Sigmoid colon (tissue), 6 donors: ENCODE measurements at regions not wholly inside any gene's neighbourhood (a gene's known extent, or its start where the extent isn't known, plus 50 kb on each side); places are given as distances from the start of the nearest gene placed in this dataset.

Experiments used
- DNase-seq: peaks from one replicate; pipeline ENCODE4 v3.0.0-alpha.2; 2019
- H3K27ac ChIP-seq, 4 donors: fragments of 200-600 bp; sonication (generic); one replicate each; pipeline ENCODE4 v1.5.1; 2016 to 2019; ENCODE audit warnings: mild to moderate bottlenecking in 1 of 4
- H3K27me3 ChIP-seq, 3 donors: fragments of 200-600 bp; sonication (generic); one replicate each; pipeline ENCODE4 v1.5.1; 2019; ENCODE audit warnings: mild to moderate bottlenecking in 1 of 3
- H3K36me3 ChIP-seq, 4 donors: fragments of 200-600 bp; sonication (generic); one replicate each; pipeline ENCODE4 v1.5.1; 2016 to 2019
- H3K4me1 ChIP-seq, 4 donors: fragments of 200-600 bp; sonication (generic); one replicate each; pipeline ENCODE4 v1.5.1; 2017 to 2019
- H3K4me3 ChIP-seq, 4 donors: fragments of 200-600 bp; sonication (generic); one replicate each; pipeline ENCODE4 v1.5.1; 2017 to 2019; ENCODE audit warnings: mild to moderate bottlenecking in 2 of 4, moderate library complexity in 1 of 4
- H3K9me3 ChIP-seq, 4 donors: fragments of 200-600 bp in 3 of 4; sonication (generic) in 3 of 4; one replicate each; pipeline versions ENCODE4 v1.5.1 to v1.6.1; 2013 to 2019
- EP300 ChIP-seq, 4 donors: sonication (generic); formaldehyde crosslinking; IDR thresholded peaks; one replicate each; pipeline ENCODE4 v1.6.1; 2017; ENCODE audit warnings: antibody characterized with exemption in 4 of 4
- POLR2A ChIP-seq, 2 donors: fragments of 450-650 bp; IDR thresholded peaks; one replicate each; pipeline ENCODE4 v1.6.1; 2016; ENCODE audit warnings: antibody characterized with exemption in 2 of 2, mild to moderate bottlenecking in 2 of 2, moderate library complexity in 2 of 2
- POLR2AphosphoS5 ChIP-seq, 4 donors: sonication (generic); formaldehyde crosslinking; IDR thresholded peaks; one replicate each; pipeline ENCODE4 v1.6.1; 2017; ENCODE audit warnings: antibody characterized with exemption in 4 of 4
- WGBS, 2 donors: extraction: QIAGEN DNeasy Blood & Tissue Kit; methylation state at CpG; one replicate each; pipeline ENCODE4 v1.1.7; 2013; 5-methylcytosine and 5-hydroxymethylcytosine counted together
- intact Hi-C: fragments of 100-400 bp; cut with DNase I; formaldehyde crosslinking; loops from one replicate; pipeline ENCODE4 v1.15.1; 2023
- TF ChIP-seq, protein P1 (sequence below), 4 experiments: fragments of 450-650 bp in 3 of 4; fragments of 200-600 bp in 1 of 4; IDR thresholded peaks; one replicate each; pipeline ENCODE4 v1.5.1; 2016 to 2019; ENCODE audit warnings: antibody characterized with exemption in 4 of 4, mild to moderate bottlenecking in 3 of 4, moderate library complexity in 2 of 4
- donor health status: healthy with polysubstance abuse.
- donor health status: healthy.

GRCh38 chr13:65472336-65472735 lies 1757.8 kb downstream of the PCDH9 start:
- intact Hi-C loops: no loop called here
- H3K27me3 ChIP-seq: no peaks in the 10 kb centered on the region
- DNase-seq: no peak
- no peaks in the 10 kb centered on the region for H3K4me1 ChIP-seq
- no peaks in the 10 kb centered on the region for H3K9me3 ChIP-seq
- no peaks in the 10 kb centered on the region for H3K36me3 ChIP-seq
- H3K4me3 ChIP-seq: no peak overlapping the region
- TF ChIP-seq POLR2A (IDR thresholded peaks at IDR 0.05) (no peak), POLR2AphosphoS5 (IDR thresholded peaks at IDR 0.05) (no peak), EP300 (IDR thresholded peaks at IDR 0.05) (no peak)
- TF ChIP-seq, protein P1, sequence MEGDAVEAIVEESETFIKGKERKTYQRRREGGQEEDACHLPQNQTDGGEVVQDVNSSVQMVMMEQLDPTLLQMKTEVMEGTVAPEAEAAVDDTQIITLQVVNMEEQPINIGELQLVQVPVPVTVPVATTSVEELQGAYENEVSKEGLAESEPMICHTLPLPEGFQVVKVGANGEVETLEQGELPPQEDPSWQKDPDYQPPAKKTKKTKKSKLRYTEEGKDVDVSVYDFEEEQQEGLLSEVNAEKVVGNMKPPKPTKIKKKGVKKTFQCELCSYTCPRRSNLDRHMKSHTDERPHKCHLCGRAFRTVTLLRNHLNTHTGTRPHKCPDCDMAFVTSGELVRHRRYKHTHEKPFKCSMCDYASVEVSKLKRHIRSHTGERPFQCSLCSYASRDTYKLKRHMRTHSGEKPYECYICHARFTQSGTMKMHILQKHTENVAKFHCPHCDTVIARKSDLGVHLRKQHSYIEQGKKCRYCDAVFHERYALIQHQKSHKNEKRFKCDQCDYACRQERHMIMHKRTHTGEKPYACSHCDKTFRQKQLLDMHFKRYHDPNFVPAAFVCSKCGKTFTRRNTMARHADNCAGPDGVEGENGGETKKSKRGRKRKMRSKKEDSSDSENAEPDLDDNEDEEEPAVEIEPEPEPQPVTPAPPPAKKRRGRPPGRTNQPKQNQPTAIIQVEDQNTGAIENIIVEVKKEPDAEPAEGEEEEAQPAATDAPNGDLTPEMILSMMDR (IDR thresholded peaks at IDR 0.05): no peak
- no peak overlapping the region for H3K27ac ChIP-seq
- 64% methylated on average over 2 of the region's 2 CpGs for WGBS, 2 donors

GRCh38 chr13:65470781-65471180 lies 1759.4 kb downstream of the PCDH9 start:
- no peak overlapping the region for H3K4me3 ChIP-seq
- H3K27ac ChIP-seq: no peak overlapping the region
- no peak for DNase-seq
- no peaks in the 10 kb centered on the region for H3K9me3 ChIP-seq
- H3K4me1 ChIP-seq: no peaks in the 10 kb centered on the region
- intact Hi-C loops: no loop called here
- no peaks in the 10 kb centered on the region for H3K36me3 ChIP-seq
- WGBS, 2 donors: 38 to 53% methylated on average over 2 of the region's 2 CpGs
- H3K27me3 ChIP-seq: no peaks in the 10 kb centered on the region
- TF ChIP-seq POLR2AphosphoS5 (IDR thresholded peaks at IDR 0.05) (no peak), EP300 (IDR thresholded peaks at IDR 0.05) (no peak), POLR2A (IDR thresholded peaks at IDR 0.05) (no peak)
- TF ChIP-seq, protein P1 (IDR thresholded peaks at IDR 0.05): no peak

GRCh38 chr13:65468628-65469027 lies 1761.5 kb downstream of the PCDH9 start:
- Histone ChIP-seq H3K4me1 (no peaks in the 10 kb centered on the region), H3K27me3 (no peaks in the 10 kb centered on the region), H3K9me3 (no peaks in the 10 kb centered on the region), H3K36me3 (no peaks in the 10 kb centered on the region), H3K27ac (no peak overlapping the region), H3K4me3 (no peak overlapping the region)
- intact Hi-C loops: no loop called here
- TF ChIP-seq POLR2AphosphoS5 (IDR thresholded peaks at IDR 0.05) (no peak), EP300 (IDR thresholded peaks at IDR 0.05) (no peak), POLR2A (IDR thresholded peaks at IDR 0.05) (no peak)
- TF ChIP-seq, protein P1 (IDR thresholded peaks at IDR 0.05): no peak
- no peak for DNase-seq

GRCh38 chr13:65461590-65461989 lies 1768.5 kb downstream of the PCDH9 start:
- Histone ChIP-seq H3K36me3 (no peaks in the 10 kb centered on the region), H3K27me3 (no peaks in the 10 kb centered on the region), H3K27ac (no peak overlapping the region), H3K4me3 (no peak overlapping the region), H3K9me3 (peaks cover 0 to 2% (median 0%) of the 10 kb centered on the region in 4 donors), H3K4me1 (no peaks in the 10 kb centered on the region)
- DNase-seq: no peak
- WGBS, 2 donors: 81 to 86% methylated on average over 6 of the region's 6 CpGs
- TF ChIP-seq, protein P1 (IDR thresholded peaks at IDR 0.05): no peak
- TF ChIP-seq POLR2AphosphoS5 (IDR thresholded peaks at IDR 0.05): no peak
- TF ChIP-seq POLR2A (IDR thresholded peaks at IDR 0.05): no peak
- no peak for TF ChIP-seq EP300 (IDR thresholded peaks at IDR 0.05)
- intact Hi-C loops: no loop called here

DNA sequence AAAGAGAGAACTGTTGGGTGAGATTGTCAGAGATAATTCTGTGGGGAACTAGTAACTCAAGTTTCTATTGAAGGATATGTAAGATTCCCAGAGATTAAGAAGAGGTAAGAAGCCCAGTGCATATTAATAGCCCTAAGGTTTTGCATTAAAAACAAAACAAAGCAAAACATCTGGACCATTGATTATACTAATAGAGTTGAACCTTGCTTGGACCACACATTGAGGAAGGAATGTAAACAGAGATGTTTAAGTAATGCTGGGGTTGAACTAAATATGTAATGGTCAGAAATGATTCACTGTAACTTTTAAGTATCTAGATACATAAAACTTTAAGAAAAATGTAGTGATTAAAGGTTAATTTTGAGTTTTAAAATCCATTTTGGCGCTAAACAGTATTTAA lies 1770.0 kb downstream of the PCDH9 start:
- no peaks in the 10 kb centered on the region for H3K27me3 ChIP-seq
- H3K27ac ChIP-seq: no peak overlapping the region
- 87 to 89% methylated on average over 1 of the region's 1 CpG for WGBS, 2 donors
- no peak overlapping the region for H3K4me3 ChIP-seq
- no peaks in the 10 kb centered on the region for H3K4me1 ChIP-seq
- H3K9me3 ChIP-seq: peaks cover 0 to 2% (median 0%) of the 10 kb centered on the region in 4 donors
- no peak for DNase-seq
- no peaks in the 10 kb centered on the region for H3K36me3 ChIP-seq
- intact Hi-C loops: no loop called here
- TF ChIP-seq POLR2AphosphoS5 (IDR thresholded peaks at IDR 0.05) (no peak), POLR2A (IDR thresholded peaks at IDR 0.05) (no peak), EP300 (IDR thresholded peaks at IDR 0.05) (no peak)
- TF ChIP-seq, protein P1 (IDR thresholded peaks at IDR 0.05): no peak
